Activated naive CD4-positive, alpha-beta T cell treated with anti-CD3 and anti-CD28 coated beads, Interleukin-2, amount 50 U/mL, for 24 hours (primary cell): ENCODE measurements at regions not wholly inside any gene's neighbourhood (a gene's known extent, or its start where the extent isn't known, plus 50 kb on each side); places are given as distances from the start of the nearest gene placed in this dataset.

Source experiments
- H3K27ac Mint-ChIP-seq: one replicate; pipeline ENCODE4 v1.8.0; 2021; ENCODE audit warnings: mild to moderate bottlenecking, mixed read lengths
- H3K27me3 Mint-ChIP-seq: one replicate; pipeline ENCODE4 v1.8.0; 2021; ENCODE audit warnings: mixed read lengths
- H3K36me3 Mint-ChIP-seq: one replicate; pipeline ENCODE4 v1.8.0; 2021; ENCODE audit warnings: mixed read lengths
- H3K4me1 Mint-ChIP-seq: one replicate; pipeline ENCODE4 v1.8.0; 2021; ENCODE audit warnings: mixed read lengths
- H3K4me3 Mint-ChIP-seq: one replicate; pipeline ENCODE4 v1.8.0; 2021; ENCODE audit warnings: mild to moderate bottlenecking, mixed read lengths
- H3K9me3 Mint-ChIP-seq: one replicate; pipeline ENCODE4 v1.8.0; 2021; ENCODE audit warnings: mixed read lengths

- Mint-ChIP-seq H3K4me1 (no peaks in the 10 kb centered on the region), H3K4me3 (no peak overlapping the region), H3K9me3 (no peaks in the 10 kb centered on the region), H3K27ac (no peak overlapping the region), H3K27me3 (no peaks in the 10 kb centered on the region), H3K36me3 (no peaks in the 10 kb centered on the region)
These were observed 75.1 kb upstream of the TMEM164 start for GRCh38 chrX:109927663-109928273.

GRCh38 chrX:109928596-109929335 is 74.1 kb upstream of the TMEM164 start:
- Mint-ChIP-seq H3K9me3 (no peaks in the 10 kb centered on the region), H3K4me3 (no peak overlapping the region), H3K36me3 (no peaks in the 10 kb centered on the region), H3K4me1 (no peaks in the 10 kb centered on the region), H3K27ac (no peak overlapping the region), H3K27me3 (no peaks in the 10 kb centered on the region)

DNA sequence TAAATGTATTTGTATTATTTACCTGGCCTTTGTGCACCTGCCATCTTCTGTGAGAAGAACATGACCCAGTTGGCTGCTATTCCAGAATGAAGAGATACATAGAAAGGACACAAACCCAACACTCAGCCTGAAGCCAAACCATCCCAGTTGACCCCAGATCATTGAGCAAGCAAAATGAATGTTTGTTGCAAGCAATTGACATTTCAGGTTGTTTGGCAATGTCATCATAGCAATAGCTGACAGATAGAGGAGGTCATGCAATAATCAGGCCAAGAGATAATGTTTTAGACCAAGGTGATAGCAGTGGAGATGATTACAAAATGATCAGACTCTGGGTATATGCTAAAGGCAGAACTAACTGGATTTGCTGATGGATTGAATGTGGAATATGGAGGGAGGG is 71.2 kb upstream of the TMEM164 start:
- Mint-ChIP-seq H3K27ac (no peak overlapping the region), H3K36me3 (no peaks in the 10 kb centered on the region), H3K9me3 (no peaks in the 10 kb centered on the region), H3K4me3 (no peak overlapping the region), H3K4me1 (no peaks in the 10 kb centered on the region), H3K27me3 (no peaks in the 10 kb centered on the region)

- H3K9me3 Mint-ChIP-seq = no peaks in the 10 kb centered on the region
- no peak overlapping the region for H3K4me3 Mint-ChIP-seq
- H3K27ac Mint-ChIP-seq = no peak overlapping the region
- H3K36me3 Mint-ChIP-seq = no peaks in the 10 kb centered on the region
- H3K27me3 Mint-ChIP-seq = no peaks in the 10 kb centered on the region
- no peaks in the 10 kb centered on the region for H3K4me1 Mint-ChIP-seq
These were observed 68.5 kb upstream of the TMEM164 start for GRCh38 chrX:109934434-109934833.

DNA sequence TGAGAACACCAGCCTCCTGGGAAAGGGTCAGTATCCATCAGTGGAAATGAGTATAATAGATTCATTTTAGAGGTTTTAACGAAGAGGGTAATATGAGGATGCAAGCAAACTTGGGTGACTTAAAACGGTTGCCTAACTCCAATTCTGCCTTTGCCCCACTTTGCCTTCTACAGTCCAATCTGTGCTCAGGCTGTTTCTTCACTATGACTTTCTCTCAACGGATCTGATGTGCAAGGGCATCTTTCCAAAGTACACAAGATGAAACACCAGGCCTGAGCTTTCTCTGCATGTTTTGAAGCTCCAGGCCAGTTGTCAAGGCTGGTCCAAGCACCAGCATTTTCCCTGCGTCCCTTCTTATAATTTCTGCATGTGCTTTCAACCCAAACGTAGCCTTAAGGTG is 68.0 kb upstream of the TMEM164 start:
- H3K27me3 Mint-ChIP-seq = no peaks in the 10 kb centered on the region
- no peaks in the 10 kb centered on the region for H3K9me3 Mint-ChIP-seq
- H3K4me3 Mint-ChIP-seq = no peak overlapping the region

GRCh38 chrX:109936114-109936513 is 66.8 kb upstream of the TMEM164 start:
- H3K9me3 Mint-ChIP-seq = no peaks in the 10 kb centered on the region
- H3K27me3 Mint-ChIP-seq = no peaks in the 10 kb centered on the region
- H3K27ac Mint-ChIP-seq = no peak overlapping the region
- no peaks in the 10 kb centered on the region for H3K4me1 Mint-ChIP-seq
- no peak overlapping the region for H3K4me3 Mint-ChIP-seq
- no peaks in the 10 kb centered on the region for H3K36me3 Mint-ChIP-seq

More for the DNA sequence above, 68.0 kb upstream of the TMEM164 start:
- Mint-ChIP-seq H3K36me3 (no peaks in the 10 kb centered on the region), H3K27ac (no peak overlapping the region), H3K4me1 (no peaks in the 10 kb centered on the region)

GRCh38 chrX:109936598-109936997 is 66.3 kb upstream of the TMEM164 start:
- H3K36me3 Mint-ChIP-seq = no peaks in the 10 kb centered on the region
- no peak overlapping the region for H3K4me3 Mint-ChIP-seq
- H3K27me3 Mint-ChIP-seq = no peaks in the 10 kb centered on the region
- H3K27ac Mint-ChIP-seq = no peak overlapping the region
- no peaks in the 10 kb centered on the region for H3K4me1 Mint-ChIP-seq
- no peaks in the 10 kb centered on the region for H3K9me3 Mint-ChIP-seq

DNA sequence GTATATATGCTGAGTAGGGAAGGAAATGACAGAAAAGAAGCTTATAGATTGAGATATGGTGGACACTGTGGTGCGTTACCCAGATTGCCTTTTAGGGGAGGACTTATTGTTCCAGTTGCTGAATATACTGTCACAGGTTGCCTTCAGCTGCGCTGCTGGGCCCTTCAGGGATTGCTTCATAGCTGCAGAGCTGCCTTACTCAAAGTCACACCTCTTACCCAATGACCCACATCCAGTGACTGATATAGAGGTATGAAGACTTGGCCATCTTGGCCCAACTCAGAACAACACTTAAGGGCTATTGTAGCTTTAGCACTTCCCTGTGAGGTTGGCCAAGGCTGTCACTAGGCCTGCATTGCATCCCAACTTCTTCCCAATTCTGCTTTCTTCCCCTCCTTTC is 63.4 kb upstream of the TMEM164 start:
- Mint-ChIP-seq H3K9me3 (no peaks in the 10 kb centered on the region), H3K36me3 (no peaks in the 10 kb centered on the region), H3K27me3 (no peaks in the 10 kb centered on the region), H3K4me3 (no peak overlapping the region), H3K4me1 (no peaks in the 10 kb centered on the region), H3K27ac (no peak overlapping the region)

GRCh38 chrX:109940411-109940810 is 62.5 kb upstream of the TMEM164 start:
- Mint-ChIP-seq H3K9me3 (no peaks in the 10 kb centered on the region), H3K27ac (peak overlapping the region; percentile 43), H3K4me1 (no peaks in the 10 kb centered on the region), H3K27me3 (no peaks in the 10 kb centered on the region), H3K36me3 (no peaks in the 10 kb centered on the region), H3K4me3 (no peak overlapping the region)

GRCh38 chrX:109943092-109943739 is 59.7 kb upstream of the TMEM164 start:
- H3K27ac Mint-ChIP-seq = no peak overlapping the region
- no peaks in the 10 kb centered on the region for H3K36me3 Mint-ChIP-seq
- no peaks in the 10 kb centered on the region for H3K27me3 Mint-ChIP-seq

DNA sequence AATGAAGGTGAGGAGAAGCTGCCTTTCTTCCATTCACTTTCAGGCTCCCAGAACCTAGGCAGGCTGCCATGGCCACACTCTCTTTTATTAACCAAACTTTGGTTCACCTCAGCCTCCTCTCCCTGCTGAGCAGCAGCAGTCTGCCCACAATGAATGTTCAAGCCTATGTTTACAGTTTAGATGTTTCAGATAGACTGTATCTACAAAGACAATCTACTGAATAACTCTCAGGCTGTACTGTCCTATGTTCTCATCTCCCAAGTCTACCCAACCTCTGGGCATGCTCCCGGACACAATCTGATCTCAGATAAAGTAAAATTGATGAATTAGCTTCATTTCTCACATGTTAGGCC is 59.2 kb upstream of the TMEM164 start:
- Mint-ChIP-seq H3K4me3 (no peak overlapping the region), H3K36me3 (no peaks in the 10 kb centered on the region), H3K27me3 (no peaks in the 10 kb centered on the region), H3K4me1 (no peaks in the 10 kb centered on the region), H3K27ac (no peak overlapping the region), H3K9me3 (no peaks in the 10 kb centered on the region)

More at GRCh38 chrX:109943092-109943739, 59.7 kb upstream of the TMEM164 start:
- Mint-ChIP-seq H3K9me3 (no peaks in the 10 kb centered on the region), H3K4me3 (no peak overlapping the region), H3K4me1 (no peaks in the 10 kb centered on the region)

GRCh38 chrX:109952050-109952449 is 50.9 kb upstream of the TMEM164 start:
- Mint-ChIP-seq H3K36me3 (no peaks in the 10 kb centered on the region), H3K4me1 (peaks cover 4% of the 10 kb centered on the region), H3K4me3 (no peak overlapping the region), H3K27ac (no peak overlapping the region), H3K27me3 (no peaks in the 10 kb centered on the region), H3K9me3 (no peaks in the 10 kb centered on the region)

DNA sequence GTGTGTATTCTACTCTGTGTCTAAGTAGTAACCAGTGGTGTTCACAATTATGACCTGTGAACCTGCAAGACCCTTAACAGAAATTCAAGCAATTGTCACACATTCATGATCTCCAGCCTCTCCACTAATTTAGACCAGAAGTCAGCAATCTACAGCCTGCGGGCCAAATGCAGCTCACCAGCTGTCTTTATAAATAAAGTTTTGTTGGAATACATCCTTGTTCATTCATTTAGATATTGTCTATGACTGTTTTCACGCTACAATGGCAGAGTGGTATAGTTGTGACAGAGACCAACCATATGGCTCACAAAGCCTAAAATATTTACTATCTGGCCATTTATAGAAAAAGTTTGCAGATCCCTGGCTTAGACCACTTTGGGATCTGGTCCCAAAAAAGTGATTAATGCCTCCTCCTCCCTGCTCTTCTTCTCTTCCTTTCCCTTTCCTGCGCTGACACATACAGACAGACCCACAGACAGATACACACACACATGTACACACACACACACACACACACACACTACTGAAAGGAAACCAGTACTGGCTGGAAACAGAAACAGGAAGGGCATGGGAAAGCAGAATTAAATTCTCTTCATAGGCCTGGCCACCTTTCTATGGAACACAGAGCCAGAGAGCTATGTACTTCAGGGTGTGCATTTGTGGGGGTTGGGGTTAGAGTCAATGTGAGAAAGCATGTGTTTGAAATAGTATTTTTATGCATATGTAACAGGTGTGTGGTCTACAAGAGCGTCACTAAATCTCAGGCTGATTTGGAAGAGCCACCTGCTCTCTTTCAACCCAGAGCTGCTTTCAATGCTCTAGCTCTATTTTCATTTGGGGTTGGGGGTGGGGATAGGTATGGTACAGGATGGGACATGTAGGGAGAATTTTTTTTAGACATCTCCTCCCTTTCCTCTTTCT is 49.7 kb upstream of the TMEM164 start:
- H3K27me3 Mint-ChIP-seq = no peaks in the 10 kb centered on the region
- no peak overlapping the region for H3K4me3 Mint-ChIP-seq
- H3K36me3 Mint-ChIP-seq = no peaks in the 10 kb centered on the region
- H3K27ac Mint-ChIP-seq = no peak overlapping the region
- no peaks in the 10 kb centered on the region for H3K9me3 Mint-ChIP-seq
- peaks cover 4% of the 10 kb centered on the region for H3K4me1 Mint-ChIP-seq
